HepG2 (cell line): ENCODE measurements at regions not wholly inside any gene's neighbourhood (a gene's known extent, or its start where the extent isn't known, plus 50 kb on each side); places are given as distances from the start of the nearest gene placed in this dataset.
A peak's percentile ranks its signal among the peaks of the same experiment; 100 is the strongest.

Experiments
- BRD4 ChIP-seq: sonication (generic); formaldehyde crosslinking; IDR thresholded peaks from 2 replicates; pipeline ENCODE4 v1.4.0; 2020; ENCODE audit warnings: missing genetic modification reagents
- FOXO1 ChIP-seq: sonication (generic); formaldehyde crosslinking; IDR thresholded peaks from 2 replicates; pipeline ENCODE4 v1.4.0; 2020; ENCODE audit warnings: missing genetic modification reagents
- HNRNPK ChIP-seq: fragments of 200-400 bp; formaldehyde crosslinking; IDR thresholded peaks from 2 replicates; pipeline ENCODE4 v1.6.1; 2018; ENCODE audit warnings: low read length, low read depth, moderate library complexity, mild to moderate bottlenecking; ENCODE audit not compliant: poor library complexity, severe bottlenecking
- PHB2 ChIP-seq: fragments of 450-650 bp; IDR thresholded peaks from 2 replicates; pipeline ENCODE4 v1.6.1; 2018; ENCODE audit not compliant: partially characterized antibody
- SIX4 ChIP-seq: sonication (generic); formaldehyde crosslinking; IDR thresholded peaks from 2 replicates; pipeline ENCODE4 v1.4.0; 2020; ENCODE audit warnings: missing genetic modification reagents
- ZNF430 ChIP-seq: sonication (generic); formaldehyde crosslinking; IDR thresholded peaks from 2 replicates; pipeline ENCODE4 v1.9.0; 2021; ENCODE audit warnings: mild to moderate bottlenecking, missing genetic modification reagents
- ZNF644 ChIP-seq: IDR thresholded peaks from 2 replicates; pipeline ENCODE4 v1.6.1; 2016; ENCODE audit warnings: low read depth
- TF ChIP-seq, protein P1 (sequence below): sonication (generic); formaldehyde crosslinking; IDR thresholded peaks from 2 replicates; pipeline ENCODE4 v1.4.0; 2020; ENCODE audit warnings: missing genetic modification reagents
- TF ChIP-seq, protein P2 (sequence below): sonication (generic); formaldehyde crosslinking; IDR thresholded peaks from 2 replicates; pipeline ENCODE4 v1.4.0; 2020; ENCODE audit warnings: missing genetic modification reagents
- TF ChIP-seq, protein P3 (sequence below): sonication (generic); IDR thresholded peaks from 2 replicates; pipeline ENCODE4 v1.6.1; 2016; ENCODE audit warnings: low read depth, borderline replicate concordance
- TF ChIP-seq, protein P4 (sequence below): sonication (generic); formaldehyde crosslinking; IDR thresholded peaks from 2 replicates; pipeline ENCODE4 v1.4.0; 2020; ENCODE audit warnings: mild to moderate bottlenecking, missing genetic modification reagents
- TF ChIP-seq, protein P5 (sequence below): sonication (generic); formaldehyde crosslinking; IDR thresholded peaks from 2 replicates; pipeline ENCODE4 v1.4.0; 2020; ENCODE audit warnings: missing genetic modification reagents, borderline replicate concordance
- TF ChIP-seq, protein P6 (sequence below): sonication (generic); formaldehyde crosslinking; IDR thresholded peaks from 2 replicates; pipeline ENCODE4 v1.4.0; 2020; ENCODE audit warnings: missing genetic modification reagents, borderline replicate concordance
- TF ChIP-seq, protein P7 (sequence below): sonication (generic); formaldehyde crosslinking; IDR thresholded peaks from 2 replicates; pipeline ENCODE4 v1.5.1; 2020; ENCODE audit warnings: missing genetic modification reagents, mild to moderate bottlenecking, borderline replicate concordance

DNA sequence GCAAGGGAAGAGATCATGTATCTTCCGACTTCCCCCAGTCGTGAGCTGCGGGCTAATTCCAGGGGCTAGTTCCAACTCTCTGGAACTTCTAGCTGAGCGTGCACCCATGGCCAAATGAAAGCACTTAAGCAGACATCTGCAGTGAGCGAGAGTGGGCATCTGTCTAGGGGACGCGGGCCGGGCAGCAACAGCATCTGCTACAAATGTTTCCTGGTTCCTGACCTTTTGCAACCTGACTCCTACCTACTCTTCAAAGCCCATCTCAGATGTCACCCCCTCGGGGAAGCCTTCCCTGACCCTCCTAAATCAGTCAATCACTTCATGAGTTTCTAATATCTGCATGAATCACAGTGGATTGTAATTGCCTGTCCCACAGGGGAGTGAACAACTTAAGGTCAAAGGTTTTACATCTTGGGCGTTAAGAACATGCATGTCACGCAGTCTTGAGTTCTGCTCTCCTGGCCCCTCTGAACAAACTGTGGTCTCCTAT is 141.9 kb downstream of the CEBPB start (continued):
- TF ChIP-seq, protein P1, sequence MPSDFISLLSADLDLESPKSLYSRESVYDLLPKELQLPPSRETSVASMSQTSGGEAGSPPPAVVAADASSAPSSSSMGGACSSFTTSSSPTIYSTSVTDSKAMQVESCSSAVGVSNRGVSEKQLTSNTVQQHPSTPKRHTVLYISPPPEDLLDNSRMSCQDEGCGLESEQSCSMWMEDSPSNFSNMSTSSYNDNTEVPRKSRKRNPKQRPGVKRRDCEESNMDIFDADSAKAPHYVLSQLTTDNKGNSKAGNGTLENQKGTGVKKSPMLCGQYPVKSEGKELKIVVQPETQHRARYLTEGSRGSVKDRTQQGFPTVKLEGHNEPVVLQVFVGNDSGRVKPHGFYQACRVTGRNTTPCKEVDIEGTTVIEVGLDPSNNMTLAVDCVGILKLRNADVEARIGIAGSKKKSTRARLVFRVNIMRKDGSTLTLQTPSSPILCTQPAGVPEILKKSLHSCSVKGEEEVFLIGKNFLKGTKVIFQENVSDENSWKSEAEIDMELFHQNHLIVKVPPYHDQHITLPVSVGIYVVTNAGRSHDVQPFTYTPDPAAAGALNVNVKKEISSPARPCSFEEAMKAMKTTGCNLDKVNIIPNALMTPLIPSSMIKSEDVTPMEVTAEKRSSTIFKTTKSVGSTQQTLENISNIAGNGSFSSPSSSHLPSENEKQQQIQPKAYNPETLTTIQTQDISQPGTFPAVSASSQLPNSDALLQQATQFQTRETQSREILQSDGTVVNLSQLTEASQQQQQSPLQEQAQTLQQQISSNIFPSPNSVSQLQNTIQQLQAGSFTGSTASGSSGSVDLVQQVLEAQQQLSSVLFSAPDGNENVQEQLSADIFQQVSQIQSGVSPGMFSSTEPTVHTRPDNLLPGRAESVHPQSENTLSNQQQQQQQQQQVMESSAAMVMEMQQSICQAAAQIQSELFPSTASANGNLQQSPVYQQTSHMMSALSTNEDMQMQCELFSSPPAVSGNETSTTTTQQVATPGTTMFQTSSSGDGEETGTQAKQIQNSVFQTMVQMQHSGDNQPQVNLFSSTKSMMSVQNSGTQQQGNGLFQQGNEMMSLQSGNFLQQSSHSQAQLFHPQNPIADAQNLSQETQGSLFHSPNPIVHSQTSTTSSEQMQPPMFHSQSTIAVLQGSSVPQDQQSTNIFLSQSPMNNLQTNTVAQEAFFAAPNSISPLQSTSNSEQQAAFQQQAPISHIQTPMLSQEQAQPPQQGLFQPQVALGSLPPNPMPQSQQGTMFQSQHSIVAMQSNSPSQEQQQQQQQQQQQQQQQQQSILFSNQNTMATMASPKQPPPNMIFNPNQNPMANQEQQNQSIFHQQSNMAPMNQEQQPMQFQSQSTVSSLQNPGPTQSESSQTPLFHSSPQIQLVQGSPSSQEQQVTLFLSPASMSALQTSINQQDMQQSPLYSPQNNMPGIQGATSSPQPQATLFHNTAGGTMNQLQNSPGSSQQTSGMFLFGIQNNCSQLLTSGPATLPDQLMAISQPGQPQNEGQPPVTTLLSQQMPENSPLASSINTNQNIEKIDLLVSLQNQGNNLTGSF (CRISPR knock-in tag) = no peak
- 0 out of 2 replicates have a peak, but pooled peaks have one; percentile 16 for TF ChIP-seq SIX4 (CRISPR knock-in tag)
- no peak for TF ChIP-seq HNRNPK
- no peak for TF ChIP-seq BRD4
- TF ChIP-seq, protein P2, sequence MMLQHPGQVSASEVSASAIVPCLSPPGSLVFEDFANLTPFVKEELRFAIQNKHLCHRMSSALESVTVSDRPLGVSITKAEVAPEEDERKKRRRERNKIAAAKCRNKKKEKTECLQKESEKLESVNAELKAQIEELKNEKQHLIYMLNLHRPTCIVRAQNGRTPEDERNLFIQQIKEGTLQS (CRISPR knock-in tag) = 0 out of 2 replicates have a peak, but pooled peaks have one; percentile 16
- TF ChIP-seq, protein P3, sequence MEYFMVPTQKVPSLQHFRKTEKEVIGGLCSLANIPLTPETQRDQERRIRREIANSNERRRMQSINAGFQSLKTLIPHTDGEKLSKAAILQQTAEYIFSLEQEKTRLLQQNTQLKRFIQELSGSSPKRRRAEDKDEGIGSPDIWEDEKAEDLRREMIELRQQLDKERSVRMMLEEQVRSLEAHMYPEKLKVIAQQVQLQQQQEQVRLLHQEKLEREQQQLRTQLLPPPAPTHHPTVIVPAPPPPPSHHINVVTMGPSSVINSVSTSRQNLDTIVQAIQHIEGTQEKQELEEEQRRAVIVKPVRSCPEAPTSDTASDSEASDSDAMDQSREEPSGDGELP = no peak
- no peak for TF ChIP-seq FOXO1 (CRISPR knock-in tag)
- no peak for TF ChIP-seq ZNF644 (CRISPR knock-in tag)
- TF ChIP-seq, protein P4, sequence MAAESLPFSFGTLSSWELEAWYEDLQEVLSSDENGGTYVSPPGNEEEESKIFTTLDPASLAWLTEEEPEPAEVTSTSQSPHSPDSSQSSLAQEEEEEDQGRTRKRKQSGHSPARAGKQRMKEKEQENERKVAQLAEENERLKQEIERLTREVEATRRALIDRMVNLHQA = peak; percentile 45; the same call in 1 of the 2 replicates
- TF ChIP-seq, protein P5, sequence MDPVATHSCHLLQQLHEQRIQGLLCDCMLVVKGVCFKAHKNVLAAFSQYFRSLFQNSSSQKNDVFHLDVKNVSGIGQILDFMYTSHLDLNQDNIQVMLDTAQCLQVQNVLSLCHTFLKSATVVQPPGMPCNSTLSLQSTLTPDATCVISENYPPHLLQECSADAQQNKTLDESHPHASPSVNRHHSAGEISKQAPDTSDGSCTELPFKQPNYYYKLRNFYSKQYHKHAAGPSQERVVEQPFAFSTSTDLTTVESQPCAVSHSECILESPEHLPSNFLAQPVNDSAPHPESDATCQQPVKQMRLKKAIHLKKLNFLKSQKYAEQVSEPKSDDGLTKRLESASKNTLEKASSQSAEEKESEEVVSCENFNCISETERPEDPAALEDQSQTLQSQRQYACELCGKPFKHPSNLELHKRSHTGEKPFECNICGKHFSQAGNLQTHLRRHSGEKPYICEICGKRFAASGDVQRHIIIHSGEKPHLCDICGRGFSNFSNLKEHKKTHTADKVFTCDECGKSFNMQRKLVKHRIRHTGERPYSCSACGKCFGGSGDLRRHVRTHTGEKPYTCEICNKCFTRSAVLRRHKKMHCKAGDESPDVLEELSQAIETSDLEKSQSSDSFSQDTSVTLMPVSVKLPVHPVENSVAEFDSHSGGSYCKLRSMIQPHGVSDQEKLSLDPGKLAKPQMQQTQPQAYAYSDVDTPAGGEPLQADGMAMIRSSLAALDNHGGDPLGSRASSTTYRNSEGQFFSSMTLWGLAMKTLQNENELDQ (CRISPR knock-in tag) = peak; percentile 47; the same call in 1 of the 2 replicates
- no peak for TF ChIP-seq PHB2
- TF ChIP-seq, protein P6, sequence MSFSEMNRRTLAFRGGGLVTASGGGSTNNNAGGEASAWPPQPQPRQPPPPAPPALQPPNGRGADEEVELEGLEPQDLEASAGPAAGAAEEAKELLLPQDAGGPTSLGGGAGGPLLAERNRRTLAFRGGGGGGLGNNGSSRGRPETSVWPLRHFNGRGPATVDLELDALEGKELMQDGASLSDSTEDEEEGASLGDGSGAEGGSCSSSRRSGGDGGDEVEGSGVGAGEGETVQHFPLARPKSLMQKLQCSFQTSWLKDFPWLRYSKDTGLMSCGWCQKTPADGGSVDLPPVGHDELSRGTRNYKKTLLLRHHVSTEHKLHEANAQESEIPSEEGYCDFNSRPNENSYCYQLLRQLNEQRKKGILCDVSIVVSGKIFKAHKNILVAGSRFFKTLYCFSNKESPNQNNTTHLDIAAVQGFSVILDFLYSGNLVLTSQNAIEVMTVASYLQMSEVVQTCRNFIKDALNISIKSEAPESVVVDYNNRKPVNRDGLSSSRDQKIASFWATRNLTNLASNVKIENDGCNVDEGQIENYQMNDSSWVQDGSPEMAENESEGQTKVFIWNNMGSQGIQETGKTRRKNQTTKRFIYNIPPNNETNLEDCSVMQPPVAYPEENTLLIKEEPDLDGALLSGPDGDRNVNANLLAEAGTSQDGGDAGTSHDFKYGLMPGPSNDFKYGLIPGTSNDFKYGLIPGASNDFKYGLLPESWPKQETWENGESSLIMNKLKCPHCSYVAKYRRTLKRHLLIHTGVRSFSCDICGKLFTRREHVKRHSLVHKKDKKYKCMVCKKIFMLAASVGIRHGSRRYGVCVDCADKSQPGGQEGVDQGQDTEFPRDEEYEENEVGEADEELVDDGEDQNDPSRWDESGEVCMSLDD = no peak
- TF ChIP-seq, protein P7, sequence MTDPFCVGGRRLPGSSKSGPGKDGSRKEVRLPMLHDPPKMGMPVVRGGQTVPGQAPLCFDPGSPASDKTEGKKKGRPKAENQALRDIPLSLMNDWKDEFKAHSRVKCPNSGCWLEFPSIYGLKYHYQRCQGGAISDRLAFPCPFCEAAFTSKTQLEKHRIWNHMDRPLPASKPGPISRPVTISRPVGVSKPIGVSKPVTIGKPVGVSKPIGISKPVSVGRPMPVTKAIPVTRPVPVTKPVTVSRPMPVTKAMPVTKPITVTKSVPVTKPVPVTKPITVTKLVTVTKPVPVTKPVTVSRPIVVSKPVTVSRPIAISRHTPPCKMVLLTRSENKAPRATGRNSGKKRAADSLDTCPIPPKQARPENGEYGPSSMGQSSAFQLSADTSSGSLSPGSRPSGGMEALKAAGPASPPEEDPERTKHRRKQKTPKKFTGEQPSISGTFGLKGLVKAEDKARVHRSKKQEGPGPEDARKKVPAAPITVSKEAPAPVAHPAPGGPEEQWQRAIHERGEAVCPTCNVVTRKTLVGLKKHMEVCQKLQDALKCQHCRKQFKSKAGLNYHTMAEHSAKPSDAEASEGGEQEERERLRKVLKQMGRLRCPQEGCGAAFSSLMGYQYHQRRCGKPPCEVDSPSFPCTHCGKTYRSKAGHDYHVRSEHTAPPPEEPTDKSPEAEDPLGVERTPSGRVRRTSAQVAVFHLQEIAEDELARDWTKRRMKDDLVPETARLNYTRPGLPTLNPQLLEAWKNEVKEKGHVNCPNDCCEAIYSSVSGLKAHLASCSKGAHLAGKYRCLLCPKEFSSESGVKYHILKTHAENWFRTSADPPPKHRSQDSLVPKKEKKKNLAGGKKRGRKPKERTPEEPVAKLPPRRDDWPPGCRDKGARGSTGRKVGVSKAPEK (CRISPR knock-in tag) = no peak
- TF ChIP-seq ZNF430 (CRISPR knock-in tag) = no peak
